ENCODE measurements at regions not wholly inside any gene's neighbourhood (a gene's known extent, or its start where the extent isn't known, plus 50 kb on each side); places are given as distances from the start of the nearest gene placed in this dataset.

DNA sequence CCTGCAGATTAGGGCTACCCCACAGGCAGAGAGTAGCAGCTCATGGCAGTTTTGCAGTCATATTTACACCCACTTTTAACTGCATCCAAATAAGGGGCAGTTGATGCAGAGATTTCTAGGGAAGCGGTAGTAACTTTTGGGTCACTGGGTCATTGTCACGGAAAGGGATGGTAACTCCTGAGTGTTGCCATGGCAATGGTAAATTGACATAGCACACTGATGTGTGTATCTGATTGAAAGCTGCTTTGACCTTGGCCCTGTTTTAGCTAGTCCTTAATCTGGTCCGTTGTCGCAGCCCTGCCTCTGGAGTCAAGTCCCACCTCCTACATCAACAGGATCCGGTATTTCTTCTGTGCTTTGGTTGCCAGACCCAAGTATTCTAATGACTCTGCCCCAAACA, 199.1 kb upstream of the TCF21 start:
- TF ChIP-seq FOXJ2 (tag; IDR thresholded peaks at IDR 0.05) (peak; percentile 70), ZNF586 (CRISPR knock-in tag; conservative IDR thresholded peaks at IDR 0.05) (no peak), RFX1 (IDR thresholded peaks at IDR 0.05) (peak; percentile 65)
- TF ChIP-seq, protein P1, sequence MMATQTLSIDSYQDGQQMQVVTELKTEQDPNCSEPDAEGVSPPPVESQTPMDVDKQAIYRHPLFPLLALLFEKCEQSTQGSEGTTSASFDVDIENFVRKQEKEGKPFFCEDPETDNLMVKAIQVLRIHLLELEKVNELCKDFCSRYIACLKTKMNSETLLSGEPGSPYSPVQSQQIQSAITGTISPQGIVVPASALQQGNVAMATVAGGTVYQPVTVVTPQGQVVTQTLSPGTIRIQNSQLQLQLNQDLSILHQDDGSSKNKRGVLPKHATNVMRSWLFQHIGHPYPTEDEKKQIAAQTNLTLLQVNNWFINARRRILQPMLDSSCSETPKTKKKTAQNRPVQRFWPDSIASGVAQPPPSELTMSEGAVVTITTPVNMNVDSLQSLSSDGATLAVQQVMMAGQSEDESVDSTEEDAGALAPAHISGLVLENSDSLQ (IDR thresholded peaks at IDR 0.05), result peak; percentile 44; the same call in 1 of the 2 replicates
- BruUV-seq (replicated peaks), result no TSS peak
- Histone ChIP-seq H4K20me1 (replicated peaks; ENCODE audit: control insufficient read depth, insufficient read depth, low read length) (no peaks in the 10 kb centered on the region), H3K9me3 (replicated peaks; ENCODE audit: control insufficient read depth, insufficient read depth, low read depth, low read length) (no peaks in the 10 kb centered on the region), H3K4me1 (replicated peaks in 1 of 2; ENCODE audit: control insufficient read depth in 2 of 2, insufficient read depth in 2 of 2, low read length in 2 of 2) (no peaks in the 10 kb centered on the region), H3K36me3 (ENCODE audit: control insufficient read depth, insufficient read depth, low read length) (no peaks in the 10 kb centered on the region), H3K79me2 (ENCODE audit: control insufficient read depth, insufficient read depth, low read length) (no peaks in the 10 kb centered on the region), H2AFZ (ENCODE audit: low read depth, low read length) (no peak overlapping the region), H3K4me3 (no peak overlapping the region), H3K27me3 (ENCODE audit: control insufficient read depth in 2 of 2, insufficient read depth in 2 of 2, low read length in 2 of 2) (no peaks in the 10 kb centered on the region; a peak in 1 of 5 replicates), H3K9me1 (ENCODE audit: control insufficient read depth, insufficient read depth, low read length) (no peaks in the 10 kb centered on the region), H3K4me2 (ENCODE audit: insufficient read depth, low read length) (no peak overlapping the region), H3K9ac (ENCODE audit: insufficient read depth in 1 of 2, low read depth in 2 of 2, low read length in 2 of 2) (no peak overlapping the region), H3K27ac (ENCODE audit: extremely low read depth, low read depth, low read length) (no peak overlapping the region)
- ATAC-seq (no peak), DNase-seq (ENCODE audit: extremely low read depth in 1 of 4, low spot score in 3 of 4) (no peak), FAIRE-seq (no peak)
- WGBS (ENCODE audit: insufficient coverage, low coverage, missing lambda C conversion rate), result 2% methylated on average over 5 of the region's 5 CpGs
- POLR2A ChIA-PET, result interaction anchor here (1.3 kb wide), 1 partner anchor 12 kb away, joined by 4 read pairs; no protein-coding TSS in a partner anchor
- CTCF ChIA-PET (ENCODE audit: low intra/inter-chr PET ratio), result no interaction called here
- intact Hi-C loops (cut with micrococcal nuclease), result no loop called here
- in situ Hi-C loops (cut with MboI), result no loop called here

- Histone ChIP-seq H2AFZ (ENCODE audit: low read depth, low read length) (no peak overlapping the region), H3K4me1 (replicated peaks in 1 of 2; ENCODE audit: control insufficient read depth in 2 of 2, insufficient read depth in 2 of 2, low read length in 2 of 2) (no peaks in the 10 kb centered on the region), H3K9ac (ENCODE audit: insufficient read depth in 1 of 2, low read depth in 2 of 2, low read length in 2 of 2) (no peak overlapping the region), H3K9me3 (replicated peaks; ENCODE audit: control insufficient read depth, insufficient read depth, low read depth, low read length) (no peaks in the 10 kb centered on the region), H3K4me3 (no peak overlapping the region), H3K27ac (ENCODE audit: extremely low read depth, low read depth, low read length) (no peak overlapping the region), H3K36me3 (ENCODE audit: control insufficient read depth, insufficient read depth, low read length) (no peaks in the 10 kb centered on the region), H4K20me1 (replicated peaks; ENCODE audit: control insufficient read depth, insufficient read depth, low read length) (no peaks in the 10 kb centered on the region), H3K27me3 (ENCODE audit: control insufficient read depth in 2 of 2, insufficient read depth in 2 of 2, low read length in 2 of 2) (no peaks in the 10 kb centered on the region; a peak in 1 of 5 replicates), H3K79me2 (ENCODE audit: control insufficient read depth, insufficient read depth, low read length) (no peaks in the 10 kb centered on the region), H3K4me2 (ENCODE audit: insufficient read depth, low read length) (no peak overlapping the region), H3K9me1 (ENCODE audit: control insufficient read depth, insufficient read depth, low read length) (no peaks in the 10 kb centered on the region)
- ChIA-PET POLR2A (interaction anchor here (1.2 kb wide), 1 partner anchor 10 kb away, joined by 3 read pairs; no protein-coding TSS in a partner anchor), CTCF (ENCODE audit: low intra/inter-chr PET ratio) (no interaction called here)
- FAIRE-seq (no peak), DNase-seq (ENCODE audit: extremely low read depth in 1 of 4, low spot score in 3 of 4) (no peak), ATAC-seq (no peak)
- 0% methylated on average over 1 of the region's 1 CpG for WGBS (ENCODE audit: insufficient coverage, low coverage, missing lambda C conversion rate)
- BruUV-seq (replicated peaks), result no TSS peak
- intact Hi-C loops (cut with micrococcal nuclease) (no loop called here), in situ Hi-C loops (cut with MboI) (no loop called here)
- TF ChIP-seq BCL6 (CRISPR knock-in tag; IDR thresholded peaks at IDR 0.05) (no peak), ZNF146 (CRISPR knock-in tag; IDR thresholded peaks at IDR 0.05; ENCODE audit: unreplicated experiment) (peak; percentile 86)
Measured at GRCh38 chr6:133693565-133693964, 195.3 kb upstream of the TCF21 start.

All from K562 (cell line).